ENCODE measurements at regions not wholly inside any gene's neighbourhood (a gene's known extent, or its start where the extent isn't known, plus 50 kb on each side); places are given as distances from the start of the nearest gene placed in this dataset.

DNA sequence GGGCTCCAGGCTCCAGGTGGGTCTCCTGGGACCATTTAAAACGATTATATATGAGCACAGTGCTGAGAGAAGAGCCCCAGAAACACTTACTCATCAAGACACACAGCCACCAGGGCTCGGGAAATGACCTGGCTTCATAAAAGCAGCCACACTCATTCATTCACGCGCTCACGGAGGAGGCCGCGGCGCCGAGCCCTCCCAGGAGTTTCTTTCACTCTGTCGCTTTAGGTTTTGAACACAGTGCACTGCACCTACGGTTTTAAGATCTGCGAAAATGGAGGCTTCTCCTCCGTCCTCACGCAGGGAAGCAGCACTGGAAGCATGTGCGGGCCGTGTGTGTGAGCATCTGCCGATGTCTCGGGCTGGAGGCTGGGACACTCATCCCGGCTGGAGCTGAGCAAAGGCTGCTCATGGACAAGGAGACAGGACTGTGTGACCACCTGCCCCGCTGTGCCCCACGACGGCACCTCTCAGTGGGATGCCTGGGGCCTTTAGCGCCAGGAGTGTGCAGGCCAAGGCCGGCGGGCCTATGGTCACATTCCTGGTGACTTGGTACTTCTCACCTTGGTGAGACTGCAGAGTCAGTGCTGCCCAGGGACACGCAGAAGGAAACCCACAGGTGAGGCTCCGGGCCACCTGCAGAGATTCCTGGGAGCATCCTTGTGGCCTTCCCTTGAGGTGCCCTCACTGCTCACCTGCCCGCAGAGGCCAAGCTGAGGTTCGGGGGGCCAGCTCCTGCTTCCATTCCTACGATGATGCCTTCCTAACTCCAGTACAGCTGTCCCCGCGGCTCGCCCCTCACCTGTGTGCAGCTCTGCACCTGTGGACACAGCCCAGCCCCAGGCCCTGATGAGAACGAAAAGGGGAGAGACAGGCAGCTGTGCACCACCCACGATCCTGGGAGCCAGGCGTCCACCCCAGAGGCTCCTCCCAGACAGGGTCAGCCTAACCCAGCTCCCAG, 872.0 kb downstream of the BRD1 start:
- no peak for DNase-seq

DNA sequence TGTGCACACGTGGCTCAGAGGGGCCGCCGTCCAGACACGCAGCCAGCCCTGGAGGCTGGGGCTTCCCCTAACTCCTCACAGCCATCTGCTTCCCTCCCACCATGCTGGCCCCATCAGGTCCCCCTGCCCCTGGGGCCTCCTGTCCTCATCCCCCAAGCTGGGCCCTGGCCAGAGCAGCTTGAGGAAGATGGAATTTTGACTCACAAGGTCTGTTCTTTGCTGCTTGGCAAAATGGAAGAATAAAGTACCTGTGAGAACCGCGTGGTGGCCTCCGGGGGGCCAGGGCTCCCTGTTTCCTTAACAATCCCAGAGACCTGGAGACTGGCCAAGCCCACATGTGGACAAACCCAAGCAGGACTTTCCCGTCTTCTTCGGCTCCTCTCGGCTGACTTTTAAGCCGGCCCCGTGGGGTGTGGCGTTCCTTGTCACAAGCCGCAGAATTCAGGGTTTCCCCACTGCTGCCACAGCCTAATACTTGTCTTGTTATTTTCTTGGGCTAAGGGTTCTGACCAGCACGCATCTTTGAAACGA, 872.8 kb downstream of the BRD1 start:
- no peak for DNase-seq

DNA sequence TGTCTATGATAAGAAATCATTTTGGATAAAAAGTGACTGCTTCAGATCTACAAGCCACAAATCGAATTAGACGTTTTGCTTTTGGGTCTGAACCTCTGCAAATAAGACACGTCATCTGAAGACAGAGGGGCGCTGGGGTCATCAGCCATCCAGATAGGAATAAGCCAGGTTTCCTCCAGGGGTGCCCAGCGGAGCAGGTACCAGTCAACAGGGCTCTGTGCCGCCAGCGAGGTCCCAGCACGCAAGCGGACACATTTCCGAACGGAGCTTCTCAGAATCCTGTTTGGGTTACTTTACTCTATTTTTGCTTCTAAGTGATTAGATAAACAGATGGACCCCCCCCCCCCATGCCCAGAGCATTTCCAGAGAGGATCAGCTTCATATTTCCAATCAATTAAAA, 873.8 kb downstream of the BRD1 start:
- DNase-seq: no peak

DNA sequence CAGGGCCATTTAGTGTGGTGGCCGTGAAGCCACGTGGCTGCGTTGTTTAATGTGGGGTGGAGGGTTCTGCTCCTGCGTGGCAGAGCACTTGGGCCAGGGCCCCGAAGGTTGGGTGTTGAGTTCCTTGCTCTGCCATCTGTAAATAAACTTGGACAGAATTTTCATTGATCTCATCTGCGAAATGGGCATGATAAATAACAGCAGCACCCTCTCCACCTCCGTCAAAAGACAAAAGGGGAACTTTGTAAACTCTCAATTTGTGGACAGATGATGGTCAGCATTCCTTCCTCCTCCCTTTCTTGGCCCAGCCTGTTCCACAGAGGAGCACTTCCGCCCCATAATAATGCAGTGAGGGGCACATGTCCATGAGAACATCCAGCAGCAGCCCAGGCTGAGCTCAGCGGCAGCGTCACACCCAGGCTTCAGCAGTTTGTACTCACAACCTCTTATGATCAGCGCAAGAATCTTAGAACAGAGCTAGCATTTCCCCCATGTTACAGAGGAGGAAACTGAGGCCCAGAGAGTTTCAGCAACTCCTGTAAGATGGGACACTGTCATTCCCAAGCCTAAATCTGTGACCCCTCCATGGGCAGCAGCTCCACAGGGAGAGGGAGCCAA, 874.5 kb downstream of the BRD1 start:
- DNase-seq: no peak

DNA sequence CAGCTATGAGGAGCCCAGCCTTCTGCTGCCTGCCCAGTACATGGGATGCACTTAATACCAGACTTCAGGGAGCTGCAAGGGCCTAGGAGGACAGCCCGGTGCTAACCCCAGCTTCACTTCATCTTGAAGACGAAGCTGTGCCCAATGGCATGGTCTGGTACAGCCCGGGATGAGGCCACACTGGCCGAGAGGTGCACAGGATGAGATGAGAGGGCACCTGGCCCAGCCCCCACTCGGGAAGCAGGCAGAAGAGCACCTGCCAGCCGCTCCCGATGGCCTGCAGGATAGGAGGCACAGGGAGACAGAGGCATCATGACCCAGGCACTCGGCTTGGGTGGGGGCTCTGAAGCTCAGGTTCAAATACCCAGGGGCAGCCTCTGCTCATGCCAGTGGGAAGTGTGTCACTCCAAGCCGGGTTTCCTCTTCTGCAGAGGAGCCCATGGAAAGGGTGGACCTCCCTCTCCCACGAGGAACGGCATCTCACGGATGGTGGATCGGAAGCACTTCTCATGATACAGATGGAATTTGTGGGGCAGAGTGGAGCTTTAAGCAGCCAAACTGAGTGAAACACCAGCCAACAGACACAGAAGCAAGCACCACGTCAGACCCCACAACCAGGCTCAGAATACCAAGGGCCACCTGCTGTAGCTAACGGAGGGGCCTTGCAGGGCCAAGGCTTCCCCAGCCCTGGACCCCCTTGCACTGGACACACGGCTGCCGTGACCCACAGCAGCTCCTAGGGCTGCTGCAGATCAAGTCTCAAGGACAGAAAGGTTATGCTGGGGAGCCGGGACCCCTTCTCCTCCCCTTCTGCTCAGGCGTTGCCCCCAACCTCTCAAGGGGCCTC, 875.2 kb downstream of the BRD1 start:
- no peak for DNase-seq

DNA sequence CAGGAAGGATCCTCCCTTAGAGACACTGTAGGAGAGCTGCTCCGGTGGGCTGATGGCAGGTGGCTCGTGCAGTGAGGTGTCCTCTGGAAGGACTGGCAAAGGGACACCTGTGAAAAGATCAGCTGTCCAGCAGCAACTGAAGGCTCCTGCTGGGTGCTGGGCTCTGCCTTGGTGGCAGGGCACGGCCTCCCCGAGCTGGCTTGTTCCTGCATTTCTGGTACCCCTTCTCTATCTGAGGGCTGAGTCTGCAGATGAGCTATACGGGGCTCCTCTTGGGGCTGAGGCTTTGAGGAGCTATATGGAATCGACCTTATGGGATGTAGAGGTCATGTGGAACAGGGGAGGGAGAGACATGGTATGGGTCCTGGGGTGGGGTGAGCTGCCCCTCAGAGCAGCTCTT, 875.8 kb downstream of the BRD1 start:
- DNase-seq: no peak

DNA sequence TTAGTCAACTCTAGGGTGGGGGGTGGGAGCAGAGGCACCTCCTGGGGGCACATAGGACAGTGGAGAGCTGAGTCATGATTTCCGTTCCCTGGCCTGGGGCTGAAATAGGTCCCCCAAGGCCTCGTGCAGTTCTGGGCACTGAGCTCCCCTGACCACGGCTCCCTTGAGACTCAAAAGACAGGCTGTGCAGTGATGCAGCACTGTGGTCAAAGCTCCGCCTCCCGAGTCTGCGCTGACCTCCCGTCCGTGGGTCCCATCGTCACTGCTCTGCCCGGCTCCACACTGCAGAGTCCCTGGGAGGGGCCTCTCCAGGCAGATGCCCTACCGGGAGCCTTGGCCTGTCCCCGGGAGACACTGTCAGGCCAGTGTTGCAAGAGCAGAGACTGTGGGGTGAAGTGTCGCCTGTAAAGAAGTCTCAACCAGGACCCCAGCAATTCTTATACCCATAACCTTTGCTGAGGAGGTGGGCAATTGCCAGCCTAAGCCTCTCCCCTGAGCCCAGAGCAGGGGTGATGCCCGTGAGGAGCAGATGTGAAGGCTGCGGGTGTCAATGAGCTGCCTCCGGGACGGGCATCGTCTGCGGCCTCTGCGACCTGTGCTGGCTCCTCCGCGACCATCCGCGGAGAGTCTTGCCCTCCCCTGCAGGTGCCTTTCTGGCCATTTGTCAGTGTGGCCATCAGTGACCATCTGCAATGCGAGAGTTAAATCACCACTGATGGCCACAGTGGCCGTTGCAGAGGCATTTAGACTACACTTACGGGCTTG, 877.3 kb downstream of the BRD1 start:
- peak; percentile 55 for DNase-seq

DNA sequence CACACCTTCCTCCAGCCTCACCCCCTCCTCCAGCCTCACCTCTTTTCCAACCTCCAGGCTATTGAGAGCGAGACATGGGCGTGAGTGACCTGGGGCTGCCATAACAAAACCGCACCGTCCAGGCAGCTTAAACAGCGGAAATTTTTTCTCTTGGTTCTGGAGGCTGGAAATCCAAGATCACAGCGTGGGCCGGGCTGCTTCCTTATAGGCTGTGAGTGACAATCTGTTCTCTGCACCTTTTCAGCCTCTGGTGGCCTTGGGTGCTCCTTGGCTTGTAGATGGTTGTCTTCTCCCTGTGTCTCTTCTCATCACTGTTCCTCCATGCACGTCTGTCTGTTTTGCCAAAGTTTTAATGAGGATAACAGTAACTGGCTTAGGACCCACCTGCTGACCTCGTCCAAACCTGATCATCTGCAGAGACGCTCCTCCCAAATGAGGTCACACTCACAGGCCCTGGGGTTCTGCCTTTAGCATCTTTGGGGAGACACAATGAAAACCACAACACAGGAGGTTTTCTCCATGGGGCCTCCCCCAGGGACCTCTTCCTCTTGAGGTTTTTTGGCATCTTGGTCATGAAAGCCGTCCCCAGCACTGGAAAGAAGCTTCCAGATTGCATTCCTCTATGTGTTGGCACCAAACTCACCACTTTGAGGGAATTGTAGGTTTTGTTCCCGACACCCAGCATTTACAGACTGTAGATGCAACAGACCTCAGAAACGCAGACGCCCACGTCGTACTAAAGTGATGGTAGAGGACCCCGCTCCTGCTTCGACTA, 878.1 kb downstream of the BRD1 start:
- no peak for DNase-seq

DNA sequence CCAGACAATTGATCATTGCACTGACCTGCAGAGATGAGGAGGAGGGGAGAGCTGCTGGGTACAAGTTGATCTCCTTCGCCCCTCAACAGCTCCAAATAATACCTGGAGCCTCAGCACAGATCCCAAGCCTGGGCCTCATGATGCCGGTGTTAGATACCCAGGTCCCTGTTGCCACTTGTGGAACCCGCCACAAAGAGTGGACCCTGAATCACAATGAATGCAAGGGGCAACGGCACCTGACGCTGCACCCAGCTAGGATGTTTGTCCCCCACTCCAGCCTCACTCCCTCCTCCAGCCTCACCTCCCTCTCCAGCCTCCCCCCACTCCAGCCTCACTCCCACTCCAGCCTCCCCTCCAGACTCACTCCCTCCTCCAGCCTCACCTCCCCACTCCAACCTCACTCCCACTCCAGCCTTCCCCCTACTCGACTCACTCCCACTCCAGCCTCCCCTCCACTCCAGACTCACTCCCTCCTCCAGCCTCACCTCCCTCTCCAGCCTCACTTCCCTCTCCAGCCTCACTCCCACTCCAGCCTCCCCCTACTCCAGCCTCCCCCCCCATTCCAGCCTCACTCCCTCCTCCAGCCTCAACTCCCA, 879.0 kb downstream of the BRD1 start:
- no peak for DNase-seq

DNA sequence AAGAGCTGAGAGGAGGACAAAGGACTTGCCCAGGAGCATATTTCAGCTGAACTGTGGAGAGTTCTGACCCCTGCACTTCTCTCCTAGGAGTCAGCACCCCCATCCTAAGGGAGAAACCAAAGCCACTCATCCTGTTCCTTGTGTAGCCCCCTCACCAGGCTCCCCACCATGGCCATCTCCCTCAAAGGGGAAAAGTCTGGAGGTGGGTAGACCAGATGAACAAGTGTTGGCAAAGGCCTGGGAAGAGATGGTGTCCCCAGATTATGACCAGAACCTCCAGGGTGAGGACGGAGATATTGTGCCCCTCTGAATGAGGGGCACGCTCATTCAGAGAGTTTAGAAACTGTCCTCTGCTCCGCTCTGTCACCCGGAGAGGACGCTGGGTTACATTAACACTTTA, 880.0 kb downstream of the BRD1 start:
- DNase-seq: no peak

DNA sequence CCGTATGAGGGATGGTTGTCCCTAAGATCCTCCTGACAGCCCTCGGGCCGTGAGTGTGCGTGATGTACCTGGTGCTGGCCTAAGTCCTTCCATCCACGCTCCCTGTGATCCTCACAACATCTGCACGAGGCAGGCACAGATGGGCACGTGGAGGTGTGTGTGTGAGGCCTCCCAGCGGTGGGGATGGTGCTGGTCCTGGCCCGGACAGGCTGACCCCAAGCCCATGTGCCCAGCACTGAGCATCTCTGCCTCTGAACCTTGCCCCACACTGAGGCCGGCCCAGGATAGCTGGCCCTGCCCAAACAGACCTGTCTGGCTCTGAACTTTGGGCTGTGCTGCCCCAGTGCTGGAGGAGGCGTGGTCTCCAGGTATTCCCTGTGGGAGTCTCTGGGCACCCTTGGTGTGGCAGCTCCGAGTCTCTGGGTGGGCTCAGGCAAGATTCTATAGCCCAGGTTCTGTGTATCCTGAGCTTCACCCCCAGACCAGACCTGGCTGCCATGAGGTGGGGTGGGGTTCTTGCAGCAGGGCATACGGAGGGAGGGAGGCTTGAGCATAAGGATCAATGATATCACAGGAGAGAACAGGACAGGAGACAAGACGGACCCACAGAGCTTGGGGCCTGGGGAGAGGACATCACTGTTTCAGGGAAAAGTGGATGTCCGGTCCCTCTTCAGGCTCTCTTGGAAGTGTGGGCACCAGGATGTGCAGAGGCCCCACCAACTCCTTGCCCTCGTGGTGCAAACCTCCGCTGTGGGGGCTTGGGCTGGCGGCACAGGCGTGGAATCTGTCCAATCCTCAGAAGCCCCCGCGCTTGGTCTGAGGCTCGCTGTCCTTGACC, 881.8 kb downstream of the BRD1 start:
- DNase-seq: no peak

DNA sequence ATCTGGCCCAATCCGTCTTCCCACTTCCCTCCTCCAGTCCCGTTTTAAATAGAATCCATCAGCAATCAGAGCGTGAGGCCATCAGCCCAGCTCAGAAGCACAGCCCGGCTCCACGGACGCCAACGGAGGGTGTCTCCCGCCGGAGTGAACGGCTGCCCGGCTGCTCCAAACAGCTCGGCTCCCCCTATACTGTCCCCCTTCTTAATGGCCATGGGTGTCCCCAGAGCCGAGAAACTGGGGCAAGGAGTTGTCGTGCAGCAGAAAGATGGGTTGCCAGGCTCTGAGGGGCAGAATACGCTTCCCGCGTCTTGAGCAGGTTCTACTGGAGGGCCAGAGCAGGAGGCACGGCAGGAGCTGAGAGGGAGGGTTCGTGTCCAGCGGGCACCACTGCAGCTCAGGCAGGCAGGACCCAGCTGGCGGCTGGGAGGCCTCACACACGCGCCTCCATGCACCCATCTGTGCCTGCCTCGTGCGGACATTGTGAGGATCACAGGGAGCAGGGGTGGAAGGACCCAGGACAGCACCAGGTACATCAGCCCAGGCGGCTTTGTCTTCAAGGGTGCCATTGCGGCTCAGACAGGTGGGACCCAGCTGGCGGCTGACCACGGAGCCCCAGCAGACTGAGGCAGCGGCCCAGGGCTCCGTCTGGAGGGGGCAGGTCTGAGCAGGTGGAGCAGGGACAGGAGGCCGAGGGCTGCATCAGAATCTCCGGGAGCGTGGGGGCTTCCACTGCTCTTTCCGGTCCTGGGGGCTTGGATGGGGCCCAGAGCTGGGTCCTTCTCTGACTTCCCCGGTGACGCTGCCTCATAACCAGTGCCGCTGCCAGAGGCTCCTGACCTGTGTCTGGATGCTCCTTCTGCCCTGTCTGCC, 882.7 kb downstream of the BRD1 start:
- DNase-seq: no peak

DNA sequence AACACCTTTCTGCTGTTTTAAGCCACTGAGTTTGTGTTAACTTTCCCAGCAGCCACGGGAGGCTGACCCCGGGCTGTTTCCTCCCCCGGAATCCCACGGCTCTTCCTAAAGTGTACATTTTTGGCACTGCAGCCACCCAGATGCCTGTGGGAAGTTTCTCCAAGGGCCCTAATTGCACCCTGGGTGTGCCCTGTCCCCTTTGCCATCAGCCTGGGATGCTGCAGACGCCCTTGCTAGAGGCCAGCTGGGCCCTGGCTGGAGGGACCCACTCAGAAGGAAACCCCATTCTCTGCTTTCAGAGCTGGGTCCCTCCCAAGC, 883.3 kb downstream of the BRD1 start:
- DNase-seq: no peak

DNA sequence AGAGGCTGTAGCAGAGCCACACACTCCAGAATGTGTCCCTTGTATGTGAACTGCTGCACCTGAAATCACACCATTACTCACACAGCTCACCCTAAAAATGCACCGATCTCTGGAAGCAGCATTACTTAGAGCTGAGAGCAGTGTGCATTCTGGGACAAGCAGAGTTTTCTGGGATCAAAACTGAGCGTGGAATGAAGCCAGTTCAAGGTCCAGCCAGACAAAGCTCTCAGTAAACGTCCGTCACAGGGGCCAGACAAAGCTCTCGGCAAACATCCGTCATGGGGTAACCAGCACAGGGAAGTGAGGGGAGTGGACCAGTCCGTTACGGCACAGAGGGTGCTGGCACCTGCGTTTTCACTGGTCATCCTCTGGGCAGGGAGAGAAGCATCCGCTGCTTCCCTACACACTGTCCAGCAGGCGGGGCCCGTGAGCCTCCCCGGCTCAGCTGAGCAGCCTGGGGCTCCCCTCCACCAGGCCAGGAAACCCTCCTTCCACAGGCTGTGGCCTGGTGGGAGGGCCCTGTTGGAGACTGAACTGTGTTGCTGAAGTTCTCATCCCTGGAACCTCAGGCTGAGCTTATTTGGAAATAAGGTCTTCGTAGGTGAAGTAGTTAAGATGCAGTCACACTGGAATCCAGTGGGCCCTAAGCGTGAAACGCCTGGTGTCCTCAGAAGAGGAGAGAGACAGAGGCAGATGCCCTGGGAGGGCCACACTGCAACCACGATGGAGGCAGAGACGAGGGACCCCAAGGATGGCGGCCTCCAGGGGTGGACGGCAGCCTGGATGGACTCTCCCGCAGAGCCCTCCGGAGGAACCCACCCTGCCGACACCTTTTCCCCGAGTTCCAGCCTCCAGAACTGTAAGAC, 883.9 kb downstream of the BRD1 start:
- no peak for DNase-seq

DNA sequence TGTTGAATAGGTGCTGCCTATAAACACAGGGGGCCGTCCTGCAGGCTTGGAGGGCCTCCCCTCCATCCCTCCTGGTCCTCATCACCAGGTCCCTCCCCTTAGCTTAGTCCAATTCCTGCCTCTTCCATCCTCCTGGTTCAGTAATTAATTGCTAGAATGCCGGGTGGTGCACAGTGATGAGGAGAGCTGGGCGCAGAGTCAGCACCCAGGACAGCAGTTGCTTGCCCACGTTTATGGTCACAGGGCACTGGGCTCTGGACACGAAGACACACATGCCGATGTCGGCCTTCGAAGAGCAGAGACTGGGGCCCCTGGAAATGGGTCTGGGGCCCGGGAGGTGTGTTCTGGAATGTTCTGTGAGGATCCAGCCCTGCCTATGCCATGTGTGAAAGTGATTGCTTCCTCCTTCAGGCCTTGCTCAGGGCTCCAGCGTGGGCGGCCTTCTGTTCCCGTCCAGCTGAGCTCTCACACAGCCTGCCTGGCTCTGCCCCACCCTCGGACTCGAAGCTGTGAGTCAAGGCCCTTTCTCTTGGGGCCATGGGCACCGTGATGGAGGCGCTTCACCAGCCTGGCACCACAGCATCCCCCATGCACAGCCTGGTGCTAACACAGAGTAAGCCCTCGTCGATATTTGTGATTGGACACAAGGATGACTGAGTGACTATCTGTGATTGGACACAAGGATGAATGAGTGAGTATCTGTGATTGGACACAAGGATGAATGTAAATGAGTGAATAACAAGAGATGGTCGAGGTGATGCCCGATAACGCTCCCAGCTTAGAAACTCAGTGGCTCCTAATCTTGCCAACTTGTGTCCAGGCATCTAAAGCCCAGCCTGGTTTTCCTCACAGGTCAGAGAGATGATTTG, 884.7 kb downstream of the BRD1 start:
- no peak for DNase-seq

DNA sequence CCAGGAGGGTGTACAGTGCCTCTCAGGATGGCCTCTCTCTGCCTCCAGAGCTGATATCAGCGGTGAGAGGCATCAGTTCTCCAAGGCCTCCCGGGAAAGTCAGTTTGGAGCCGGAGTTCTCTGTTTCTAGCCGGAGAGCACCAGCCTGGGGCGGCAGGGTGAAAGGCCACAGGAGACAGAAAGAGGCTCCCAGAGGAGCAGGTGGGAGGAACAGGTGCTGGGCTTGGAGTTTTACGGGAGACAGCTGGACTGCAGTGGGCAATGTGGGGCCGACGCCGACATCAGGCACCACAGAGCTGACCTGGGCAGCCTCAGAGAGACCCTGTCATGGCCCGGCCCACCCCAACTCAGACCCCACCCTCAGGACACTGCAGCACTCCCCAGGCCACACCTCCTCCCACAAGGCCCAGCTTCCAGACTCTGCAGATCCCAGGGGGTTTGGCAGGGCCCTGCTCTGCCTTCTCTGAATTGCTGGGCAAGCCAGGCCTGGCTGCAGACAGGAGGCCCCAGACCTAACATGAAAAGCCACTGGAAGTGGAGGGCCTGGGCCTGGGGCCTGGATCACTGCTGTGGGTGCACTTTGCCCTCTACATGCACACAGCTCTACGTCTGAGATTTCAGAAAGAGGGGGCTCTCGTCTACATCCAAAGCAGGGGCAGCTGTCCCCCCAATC, 885.6 kb downstream of the BRD1 start:
- no peak for DNase-seq

All from femur (tissue), 1 donor.